HG03565 (cell line): ENCODE measurements at regions not wholly inside any gene's neighbourhood (a gene's known extent, or its start where the extent isn't known, plus 50 kb on each side); places are given as distances from the start of the nearest gene placed in this dataset.
"Not testable (repeated sequence)": the region's sequence is repeated elsewhere in the genome, so short reads cannot be mapped to it uniquely, and the experiment has no call there.

Experiments
- ATAC-seq: cut with Tn5 transposase; IDR thresholded peaks from one replicate; pipeline ENCODE4 v1.9.1; 2021; ENCODE audit warnings: mild to moderate bottlenecking, moderate library complexity; ENCODE audit not compliant: unreplicated experiment

DNA sequence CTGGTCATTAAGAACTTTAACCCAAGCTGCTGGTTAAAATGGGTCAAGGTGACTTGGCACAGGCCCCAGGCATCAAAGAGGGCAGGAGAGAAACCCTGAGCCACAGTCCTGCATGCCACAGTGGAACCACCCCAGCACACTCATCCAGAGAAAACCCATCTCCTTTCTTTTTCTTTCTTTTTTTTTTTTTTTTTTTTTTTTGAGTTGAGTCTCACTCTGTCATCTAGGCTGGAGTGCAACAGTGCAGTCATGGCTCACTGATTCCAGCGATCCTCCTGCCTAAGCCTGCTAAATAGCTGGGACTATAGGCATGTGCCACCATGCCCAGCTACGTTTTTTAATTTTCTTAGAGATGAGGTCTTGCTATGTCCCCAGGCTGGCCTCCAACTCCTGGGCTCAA is 109.2 kb upstream of the RAB4A start:
- no peak for ATAC-seq

DNA sequence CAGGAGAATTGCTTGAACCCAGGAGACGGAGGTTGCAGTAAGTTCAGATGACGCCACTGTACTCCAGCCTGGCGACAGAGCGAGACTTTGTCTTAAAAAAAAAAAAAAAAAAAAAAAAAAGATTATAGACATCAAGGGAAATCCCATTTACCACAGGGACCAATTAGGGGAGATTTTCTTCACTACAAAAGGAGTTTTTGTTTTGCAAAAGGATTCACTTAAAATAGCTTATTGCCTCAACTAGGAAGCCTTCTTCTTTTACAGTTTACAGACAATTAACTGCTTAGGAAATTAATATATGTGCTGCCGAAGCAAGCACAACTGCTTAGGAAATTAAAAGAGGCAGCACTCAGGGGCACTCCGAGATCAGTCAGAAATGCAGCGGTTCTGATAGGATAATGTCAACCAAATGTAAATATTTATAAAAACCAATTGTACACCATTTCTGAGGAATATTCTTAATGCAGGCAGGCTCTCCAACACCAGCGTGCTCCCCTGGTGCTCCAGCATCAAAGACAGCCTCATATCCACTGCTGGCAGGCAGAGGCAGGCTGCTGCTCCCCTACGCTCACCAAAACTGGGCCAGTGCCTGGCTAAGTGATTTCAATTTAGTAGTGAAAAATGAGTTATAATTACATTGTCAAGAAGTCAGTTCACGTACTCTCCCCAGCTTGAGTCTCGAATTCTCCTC is 107.9 kb upstream of the RAB4A start:
- no peak for ATAC-seq

DNA sequence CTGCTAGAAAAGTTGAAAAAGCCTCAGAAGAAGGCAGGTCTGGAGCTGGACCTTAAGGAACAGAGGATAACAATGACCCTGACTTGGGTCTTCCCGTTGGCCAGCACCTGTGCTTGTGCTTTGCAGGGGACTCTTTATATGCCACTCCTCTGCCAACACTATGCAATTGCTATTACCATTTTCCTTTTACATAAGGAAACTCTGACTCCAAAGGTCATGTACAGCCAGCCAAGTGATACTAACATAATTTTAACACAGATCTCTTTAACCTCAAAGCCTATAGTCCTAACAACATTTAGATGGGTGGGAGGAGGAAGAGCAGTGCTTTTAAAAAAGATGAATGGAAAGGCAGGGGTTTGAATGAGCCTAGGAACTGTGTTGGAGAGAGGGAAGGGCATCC is 106.6 kb upstream of the RAB4A start:
- no peak for ATAC-seq

DNA sequence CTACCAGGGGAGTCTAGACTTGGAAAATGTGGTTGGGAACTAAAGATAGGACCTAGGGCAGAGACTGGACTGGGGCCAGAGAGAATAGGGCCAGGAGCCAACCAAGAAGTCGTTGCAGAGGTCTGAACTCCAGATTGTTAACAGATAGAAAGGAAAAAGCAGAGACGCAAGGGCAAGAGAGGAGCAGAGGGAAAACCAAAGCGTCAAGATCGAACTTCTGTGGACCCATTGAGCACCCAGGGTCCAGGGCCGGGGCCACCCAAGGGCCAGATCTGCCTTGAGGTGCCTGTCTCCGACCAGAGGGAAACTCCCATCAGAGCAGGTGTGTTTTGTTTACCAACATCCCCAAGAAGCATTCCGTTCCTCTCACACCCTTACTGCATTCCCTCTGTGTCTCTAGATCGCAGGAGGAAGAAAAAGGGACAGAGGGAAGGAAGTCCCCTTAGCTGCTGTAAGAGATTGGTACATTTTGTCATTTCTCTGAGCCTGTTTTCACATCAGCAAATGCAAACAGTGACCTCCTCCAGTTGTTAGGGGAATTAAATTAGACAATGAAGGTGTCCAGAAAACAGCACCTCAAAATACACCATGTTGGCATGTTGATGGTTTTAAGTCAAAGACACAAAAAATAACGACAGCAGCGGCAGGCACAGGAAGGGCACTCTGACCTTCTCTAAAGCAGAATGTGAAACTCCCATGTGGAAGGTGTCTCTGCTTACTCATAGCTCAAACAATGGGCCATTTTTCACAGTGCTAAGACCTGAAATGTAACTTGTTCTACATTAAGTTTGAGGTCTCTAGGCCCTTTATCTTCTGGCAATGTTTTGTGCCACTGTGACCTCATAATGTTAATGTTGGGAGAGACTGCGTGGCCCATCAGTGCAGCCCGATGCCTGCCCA is 105.8 kb upstream of the RAB4A start:
- no peak for ATAC-seq

DNA sequence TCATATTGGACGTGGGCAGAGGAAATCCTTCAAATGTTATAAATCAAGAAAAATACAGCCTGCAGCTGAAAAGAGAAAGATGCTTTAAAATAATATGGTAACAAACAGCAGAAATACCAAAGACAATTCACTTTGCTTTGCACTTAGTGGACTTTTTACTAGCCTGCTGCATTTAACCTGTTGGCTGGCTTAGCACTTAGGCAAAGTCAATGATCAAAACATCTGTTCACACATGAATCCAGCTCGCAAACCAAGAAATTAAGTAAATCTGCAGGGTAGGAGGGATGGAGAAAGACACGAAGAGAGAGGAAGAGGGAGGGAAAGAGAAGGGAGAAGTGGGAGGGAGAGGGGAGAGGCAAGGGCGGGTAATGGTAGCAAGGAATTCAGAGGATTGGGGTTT is 103.6 kb upstream of the RAB4A start:
- ATAC-seq, result no peak

DNA sequence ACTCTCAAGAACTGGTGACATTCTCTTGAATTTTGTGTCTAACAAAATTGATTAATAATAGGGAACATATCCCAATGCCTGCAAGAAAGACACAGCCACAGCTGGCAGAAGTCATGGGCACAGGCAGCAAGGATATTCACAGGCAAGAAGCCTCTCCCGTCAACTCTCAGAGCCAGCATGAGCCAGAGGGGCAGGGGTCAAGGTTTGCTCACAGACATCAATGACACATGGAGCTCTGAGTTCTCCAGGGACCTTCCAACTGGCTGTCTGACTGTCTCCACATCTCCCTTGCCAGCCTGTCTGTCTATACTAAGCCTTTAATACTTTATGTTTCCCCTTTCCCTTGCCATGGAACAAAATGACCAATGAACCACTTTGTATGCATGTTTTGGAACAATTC is 101.5 kb upstream of the RAB4A start:
- ATAC-seq, result no peak

DNA sequence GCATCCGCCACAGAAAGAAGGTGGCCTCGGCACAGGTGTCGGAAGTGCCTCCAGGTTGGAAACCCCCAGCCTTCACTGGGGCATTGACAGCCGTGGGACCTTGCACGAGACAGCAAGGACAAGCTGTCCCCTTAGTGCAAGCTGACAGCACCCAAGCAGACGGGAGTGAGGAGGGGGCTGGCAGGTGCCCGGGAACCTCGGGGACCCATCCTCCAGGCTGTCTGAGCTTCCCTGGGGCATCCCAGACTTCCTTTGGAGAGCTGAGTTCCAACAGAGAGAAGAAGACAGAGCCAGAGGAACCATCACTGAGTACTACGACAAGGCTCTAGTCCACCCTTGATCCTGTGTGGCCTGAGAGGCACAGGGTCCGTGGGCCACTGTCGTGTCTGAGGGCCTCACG is 100.6 kb upstream of the RAB4A start:
- ATAC-seq, result no peak

DNA sequence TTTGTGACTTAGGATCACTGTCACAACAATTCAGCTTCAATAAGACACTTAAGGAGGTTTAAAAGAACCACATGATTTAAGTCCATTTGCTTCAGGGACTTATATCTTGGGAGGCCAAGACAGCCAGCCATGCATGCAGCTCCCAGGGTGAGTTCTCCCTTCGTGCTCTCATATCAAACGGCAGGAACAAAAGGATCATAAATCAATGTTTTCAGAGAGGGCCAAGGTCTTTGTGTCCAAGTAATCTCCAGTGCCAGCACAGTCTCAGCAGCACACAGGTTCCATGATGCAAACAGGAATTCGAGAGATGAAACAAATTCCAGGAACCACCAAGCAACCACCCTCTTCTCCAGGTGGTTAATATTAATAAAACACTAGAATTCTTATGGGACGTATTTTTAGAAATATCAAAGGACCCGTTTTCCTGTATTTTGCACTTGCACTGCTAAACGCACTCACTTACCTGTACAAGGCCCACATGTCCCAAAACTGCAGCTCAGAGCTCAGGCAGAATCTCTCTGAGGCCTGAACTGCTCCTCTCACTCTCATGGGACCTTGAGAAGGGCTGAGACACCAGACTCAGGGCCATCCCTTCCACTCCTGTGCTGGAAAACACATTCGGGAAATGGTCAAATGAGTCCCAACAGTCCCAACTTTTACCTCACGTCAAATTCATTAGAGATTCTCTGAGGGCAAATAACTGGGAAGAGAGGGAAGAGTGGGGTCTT is 100.0 kb upstream of the RAB4A start:
- ATAC-seq, result no peak

DNA sequence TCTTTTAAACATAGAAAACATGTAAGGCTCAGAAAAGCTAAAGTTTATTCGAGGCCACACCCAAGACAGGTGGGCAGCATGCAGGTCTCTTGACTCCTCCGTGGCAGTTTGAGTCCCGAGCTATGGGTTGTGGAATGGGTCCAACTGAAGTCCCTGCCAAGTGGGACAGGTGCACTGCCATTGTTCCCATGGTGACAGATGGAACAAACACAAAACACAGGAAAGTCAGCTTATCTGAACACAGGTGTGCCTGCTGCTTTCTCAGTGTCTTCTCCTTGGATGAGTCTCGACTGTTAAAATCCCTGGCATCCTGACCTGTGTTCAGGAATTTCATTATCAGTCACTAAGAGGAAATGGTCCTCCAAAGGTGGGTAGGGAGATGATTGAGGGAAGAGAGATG is 99.0 kb upstream of the RAB4A start:
- ATAC-seq, result no peak

DNA sequence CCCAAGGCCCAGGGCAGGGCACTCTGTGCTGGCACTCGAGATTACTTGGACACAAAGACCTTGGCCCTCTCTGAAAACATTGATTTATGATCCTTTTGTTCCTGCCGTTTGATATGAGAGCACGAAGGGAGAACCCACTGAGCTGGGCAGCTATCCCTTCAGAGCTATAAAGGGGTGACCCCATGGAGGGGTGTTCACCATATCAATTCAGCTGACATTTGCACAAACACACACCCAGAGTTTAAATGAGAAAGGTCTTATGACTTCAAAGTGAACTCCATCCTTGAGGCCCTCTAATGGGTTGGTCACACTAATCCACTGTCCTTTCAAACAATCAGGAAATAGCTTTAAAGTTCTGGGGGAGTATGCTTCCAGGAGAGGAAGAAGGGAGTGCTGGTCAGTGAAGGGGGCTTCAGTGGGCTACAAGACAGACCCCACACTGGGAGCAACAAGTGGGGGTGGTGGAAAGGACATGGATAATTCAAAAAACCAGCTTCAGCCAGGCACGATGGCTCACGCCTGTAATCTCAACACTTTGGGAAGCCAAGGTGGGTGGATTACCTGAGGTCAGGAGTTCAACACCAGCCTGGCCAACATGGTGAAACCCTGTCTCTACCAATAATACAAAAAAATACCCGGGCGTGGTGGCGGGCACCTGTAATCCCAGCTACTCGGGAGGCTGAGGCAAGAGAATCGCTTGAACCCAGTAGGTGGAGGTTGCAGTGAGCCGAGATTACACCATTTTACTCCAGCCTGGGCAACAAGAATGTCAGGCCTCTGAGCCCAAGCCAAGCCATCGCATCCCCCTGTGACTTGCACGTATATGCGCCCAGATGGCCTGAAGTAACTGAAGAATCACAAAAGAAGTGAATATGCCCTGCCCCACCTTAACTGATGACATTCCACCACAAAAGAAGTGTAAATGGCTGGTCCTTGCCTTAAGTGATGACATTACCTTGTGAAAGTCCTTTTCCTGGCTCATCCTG is 97.1 kb upstream of the RAB4A start:
- ATAC-seq, result not testable (repeated sequence)

DNA sequence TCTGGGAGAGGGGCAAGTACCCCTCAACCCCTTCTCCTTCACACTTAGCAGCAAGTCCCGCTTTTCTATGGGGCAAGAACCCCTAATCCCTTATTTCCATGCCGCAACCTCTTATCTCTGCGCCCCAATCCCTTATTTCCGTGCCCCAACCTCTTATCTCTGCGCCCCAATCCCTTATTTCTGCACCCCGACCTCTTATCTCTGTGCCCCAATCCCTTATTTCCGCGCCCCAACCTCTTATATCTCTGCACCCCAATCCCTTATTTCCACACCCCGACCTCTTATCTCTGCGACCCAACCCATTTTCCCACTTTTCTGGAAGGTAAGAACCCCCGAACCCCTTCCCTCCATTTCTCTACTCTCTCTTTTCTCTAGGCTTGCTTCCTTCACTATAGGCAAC is 95.6 kb upstream of the RAB4A start:
- ATAC-seq, result not testable (repeated sequence)

DNA sequence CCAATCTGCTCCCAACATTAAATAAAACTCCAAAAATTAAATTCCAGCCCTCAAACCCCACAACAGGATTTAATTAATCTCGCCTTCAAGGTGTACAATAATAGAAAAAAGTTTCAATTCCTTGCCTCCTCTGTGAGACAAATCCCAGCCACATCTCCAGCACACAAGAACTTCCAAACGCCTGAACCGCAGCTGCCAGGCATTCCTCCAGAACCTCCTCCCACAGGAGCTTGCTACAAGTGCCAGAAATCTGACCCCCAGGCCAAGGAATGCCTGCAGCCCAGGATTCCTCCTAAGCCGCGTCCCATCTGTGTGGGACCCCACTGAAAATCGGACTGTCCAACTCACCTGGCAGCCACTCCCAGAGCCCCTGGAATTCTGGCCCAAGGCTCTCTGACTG is 94.5 kb upstream of the RAB4A start:
- ATAC-seq, result not testable (repeated sequence)

DNA sequence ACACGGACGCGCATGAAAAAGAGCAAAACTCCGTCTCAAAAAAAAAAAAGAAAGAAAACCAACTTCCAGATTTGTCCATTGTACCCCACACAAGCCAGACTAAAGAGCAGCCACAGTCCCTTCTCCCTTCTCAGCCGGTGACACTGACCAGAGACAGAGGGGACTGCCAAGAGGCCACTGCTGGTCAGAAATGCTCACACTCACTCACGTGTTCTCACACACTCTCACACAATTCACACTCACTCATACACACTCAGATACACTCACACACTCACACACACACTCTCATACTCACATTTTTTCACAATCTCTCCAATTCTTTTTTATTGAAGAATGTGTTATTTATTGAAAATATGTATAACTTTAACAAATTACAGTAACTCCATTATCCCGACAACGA is 90.8 kb upstream of the RAB4A start:
- no peak for ATAC-seq

DNA sequence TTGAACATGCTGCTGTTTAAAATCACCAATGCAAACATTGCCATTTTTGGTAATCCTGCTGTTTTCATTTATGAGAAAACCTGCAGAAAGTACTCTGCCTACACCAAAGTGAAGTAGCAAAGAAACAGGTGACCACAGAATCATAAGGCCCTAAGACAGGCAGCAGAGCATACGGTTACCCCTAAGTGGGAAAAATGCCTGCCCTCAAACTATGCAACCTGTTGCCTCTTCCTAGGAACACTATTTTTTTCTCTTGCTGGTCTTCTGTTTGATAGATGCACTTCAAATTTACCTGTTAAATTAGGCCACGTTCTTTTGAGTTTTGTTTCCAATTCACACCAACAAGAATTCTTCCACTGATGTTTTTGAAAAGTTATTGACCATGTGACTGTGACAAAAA is 89.5 kb upstream of the RAB4A start:
- no peak for ATAC-seq

DNA sequence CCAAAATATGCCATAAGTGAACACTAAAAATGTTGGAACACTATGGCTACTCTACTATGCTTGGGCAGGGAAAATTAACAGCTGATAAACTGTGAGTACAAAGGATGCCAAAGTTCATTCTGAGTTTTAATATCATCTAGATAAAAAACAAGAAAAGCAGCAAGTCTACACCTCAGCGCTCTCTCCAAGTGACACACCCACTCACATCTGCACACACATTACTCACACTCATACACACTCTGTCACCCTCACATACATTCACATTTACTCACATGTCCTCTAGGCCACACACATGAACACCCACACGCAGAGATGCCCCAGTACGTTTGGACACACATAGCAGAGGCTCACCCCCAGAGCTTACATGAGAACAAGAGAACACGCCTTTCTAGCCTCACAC is 87.3 kb upstream of the RAB4A start:
- ATAC-seq, result no peak

DNA sequence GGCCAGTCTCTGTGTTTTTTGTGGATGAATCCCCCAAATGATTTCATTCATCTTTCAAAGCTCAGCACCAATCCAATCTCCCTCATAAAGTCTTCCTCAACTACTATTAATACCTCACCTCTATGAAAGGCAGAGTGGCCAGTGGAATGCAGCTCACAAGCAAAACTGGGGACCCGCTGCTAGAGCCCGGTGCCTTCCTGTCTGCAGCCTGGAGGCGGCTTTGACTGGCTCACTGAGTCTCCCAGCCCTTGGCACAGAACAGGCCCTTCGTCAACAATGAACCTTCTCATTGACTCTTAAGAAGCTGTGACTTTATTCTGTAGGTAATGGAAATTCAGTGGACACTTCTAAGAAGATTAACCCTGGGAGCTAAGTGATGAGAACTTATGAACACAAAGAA is 86.8 kb upstream of the RAB4A start:
- no peak for ATAC-seq

DNA sequence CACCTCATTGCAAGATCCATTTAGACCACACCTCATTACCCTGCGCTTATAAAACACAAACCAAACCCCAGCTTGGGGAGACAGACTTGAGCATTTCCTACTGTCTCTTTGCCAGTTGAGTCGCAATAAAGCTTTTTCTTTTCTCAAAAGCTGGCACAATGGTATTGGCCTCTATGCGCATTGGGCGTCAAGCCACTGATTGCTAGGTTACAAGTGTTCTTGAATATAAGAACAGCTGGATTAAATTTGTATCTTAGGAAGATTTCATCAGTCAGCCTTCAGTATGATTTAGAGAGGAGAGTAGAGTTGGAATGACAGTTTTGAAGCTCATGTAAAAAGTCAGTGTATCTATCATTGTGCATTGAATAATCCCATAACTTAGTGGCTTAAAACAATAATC is 84.9 kb upstream of the RAB4A start:
- no peak for ATAC-seq

DNA sequence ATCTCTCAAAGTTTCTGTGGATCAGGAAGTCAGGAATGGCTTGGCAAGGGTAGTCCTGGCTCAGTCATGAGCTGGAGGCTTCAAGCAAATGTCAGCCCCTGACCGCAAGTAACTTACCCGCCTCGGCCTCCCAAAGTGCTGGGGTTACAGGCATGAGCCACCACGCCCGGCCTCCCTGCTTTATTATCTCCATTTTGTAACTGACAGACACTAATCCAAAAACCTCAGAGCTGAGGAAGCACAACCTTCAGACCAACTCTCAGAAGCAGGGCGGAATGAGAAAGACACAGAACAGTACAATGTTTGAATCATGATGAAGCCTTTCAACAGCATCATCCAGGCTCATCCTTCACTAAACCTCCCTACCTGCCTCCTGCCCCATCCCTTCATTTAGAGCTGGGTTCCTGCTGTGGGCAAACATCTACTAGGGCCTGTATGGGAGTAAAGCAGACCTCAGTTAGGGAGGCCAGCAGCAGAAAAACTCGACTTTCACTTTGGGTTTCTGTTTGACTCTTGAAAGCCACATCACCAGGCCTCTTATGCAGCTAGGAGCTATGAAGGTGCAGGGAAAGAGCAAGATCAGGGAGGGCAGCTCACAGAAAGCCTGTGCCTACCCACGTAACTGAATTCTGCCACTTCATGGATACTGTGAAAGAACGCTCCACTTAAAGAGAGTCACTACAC is 84.4 kb upstream of the RAB4A start:
- ATAC-seq, result peak; percentile 96

DNA sequence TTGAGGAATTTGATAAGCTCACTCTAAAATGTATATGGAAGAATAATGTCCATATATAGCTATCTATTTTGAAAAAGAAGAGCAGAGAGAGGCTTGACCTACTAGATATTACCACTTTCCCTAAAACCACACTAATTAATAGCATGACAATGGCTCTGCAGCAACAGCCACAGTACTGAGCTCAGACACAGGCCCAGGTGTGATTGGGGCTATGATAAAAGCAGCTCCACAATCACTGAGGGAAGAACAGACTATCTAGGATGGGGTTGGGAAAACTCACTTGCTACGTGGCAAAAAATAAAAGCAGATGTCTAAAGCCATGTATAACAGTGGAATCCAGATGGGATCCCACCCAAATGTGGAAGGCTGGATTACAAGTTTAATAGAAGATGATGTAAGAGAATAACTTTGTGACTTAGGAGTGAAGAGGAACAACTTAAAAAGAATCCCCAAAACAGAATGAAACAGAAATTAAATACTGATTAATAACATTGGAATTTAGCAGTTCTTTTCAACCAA is 80.8 kb upstream of the RAB4A start:
- ATAC-seq, result no peak
